GM12874 (cell line): ENCODE measurements at regions not wholly inside any gene's neighbourhood (a gene's known extent, or its start where the extent isn't known, plus 50 kb on each side); places are given as distances from the start of the nearest gene placed in this dataset.

Source experiments
- TF ChIP-seq, protein P1 (sequence below): IDR thresholded peaks from 2 replicates; pipeline ENCODE4 v1.5.1; 2011; ENCODE audit warnings: low read depth, mild to moderate bottlenecking, control low read depth, low read length, moderate library complexity; ENCODE audit not compliant: insufficient read depth

DNA sequence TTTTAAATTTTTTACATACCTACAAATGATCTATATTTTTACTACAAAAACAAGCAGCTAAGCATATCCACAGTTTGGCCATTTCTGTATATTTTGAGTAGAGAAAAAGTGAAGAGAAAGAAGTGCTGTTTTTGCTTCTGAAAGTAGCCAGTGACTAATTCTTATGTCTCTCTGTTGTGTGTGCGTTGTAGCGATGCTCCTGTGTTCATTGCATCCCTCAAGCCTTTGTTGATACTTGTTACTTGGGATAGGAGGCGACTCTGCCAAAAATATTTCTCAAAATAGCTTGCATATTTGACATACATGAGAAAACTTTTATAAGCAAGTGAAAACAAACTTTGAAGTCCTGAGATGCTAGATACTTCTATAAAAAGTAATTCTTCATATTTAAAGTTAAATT, 714.1 kb downstream of the FSCB start:
- TF ChIP-seq, protein P1, sequence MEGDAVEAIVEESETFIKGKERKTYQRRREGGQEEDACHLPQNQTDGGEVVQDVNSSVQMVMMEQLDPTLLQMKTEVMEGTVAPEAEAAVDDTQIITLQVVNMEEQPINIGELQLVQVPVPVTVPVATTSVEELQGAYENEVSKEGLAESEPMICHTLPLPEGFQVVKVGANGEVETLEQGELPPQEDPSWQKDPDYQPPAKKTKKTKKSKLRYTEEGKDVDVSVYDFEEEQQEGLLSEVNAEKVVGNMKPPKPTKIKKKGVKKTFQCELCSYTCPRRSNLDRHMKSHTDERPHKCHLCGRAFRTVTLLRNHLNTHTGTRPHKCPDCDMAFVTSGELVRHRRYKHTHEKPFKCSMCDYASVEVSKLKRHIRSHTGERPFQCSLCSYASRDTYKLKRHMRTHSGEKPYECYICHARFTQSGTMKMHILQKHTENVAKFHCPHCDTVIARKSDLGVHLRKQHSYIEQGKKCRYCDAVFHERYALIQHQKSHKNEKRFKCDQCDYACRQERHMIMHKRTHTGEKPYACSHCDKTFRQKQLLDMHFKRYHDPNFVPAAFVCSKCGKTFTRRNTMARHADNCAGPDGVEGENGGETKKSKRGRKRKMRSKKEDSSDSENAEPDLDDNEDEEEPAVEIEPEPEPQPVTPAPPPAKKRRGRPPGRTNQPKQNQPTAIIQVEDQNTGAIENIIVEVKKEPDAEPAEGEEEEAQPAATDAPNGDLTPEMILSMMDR = no peak

DNA sequence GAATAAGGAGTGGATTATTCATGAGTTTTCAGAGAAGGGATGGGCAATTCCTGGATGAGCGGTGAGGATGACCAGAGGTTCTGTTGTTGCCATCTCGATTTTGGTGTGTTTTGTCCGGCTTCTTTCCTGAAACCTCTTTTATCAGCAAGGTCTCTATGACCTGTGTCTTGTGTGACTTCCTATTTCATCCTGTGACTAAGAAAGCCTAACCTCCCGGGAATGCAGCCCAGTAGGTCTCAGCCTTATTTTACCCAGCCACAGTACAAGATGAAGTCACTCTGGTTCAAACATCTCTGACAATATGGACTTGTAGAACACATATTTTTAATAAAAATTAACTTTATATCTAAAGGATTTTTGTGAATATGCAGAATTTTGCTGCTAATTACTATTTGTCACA, 716.4 kb downstream of the FSCB start:
- TF ChIP-seq, protein P1 = no peak

DNA sequence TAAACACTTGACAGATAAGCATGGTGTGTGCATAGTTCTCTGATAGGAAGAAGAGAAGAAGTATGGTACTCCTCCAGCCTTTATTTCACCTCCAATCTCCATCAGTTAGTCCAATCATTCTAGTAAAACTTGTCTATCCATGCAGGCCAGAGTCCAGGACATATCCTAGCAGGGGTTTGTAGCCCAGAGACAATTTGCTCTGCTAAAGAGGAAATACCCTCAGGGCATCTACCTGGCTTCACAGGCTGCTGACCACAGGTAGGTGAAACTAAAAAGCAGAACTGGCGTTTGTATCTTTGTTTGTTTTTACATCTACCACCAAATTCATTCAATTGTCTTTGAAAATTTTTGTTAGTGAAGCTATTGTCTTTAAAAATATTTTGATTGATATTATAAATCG, 717.6 kb downstream of the FSCB start:
- TF ChIP-seq, protein P1 = no peak

DNA sequence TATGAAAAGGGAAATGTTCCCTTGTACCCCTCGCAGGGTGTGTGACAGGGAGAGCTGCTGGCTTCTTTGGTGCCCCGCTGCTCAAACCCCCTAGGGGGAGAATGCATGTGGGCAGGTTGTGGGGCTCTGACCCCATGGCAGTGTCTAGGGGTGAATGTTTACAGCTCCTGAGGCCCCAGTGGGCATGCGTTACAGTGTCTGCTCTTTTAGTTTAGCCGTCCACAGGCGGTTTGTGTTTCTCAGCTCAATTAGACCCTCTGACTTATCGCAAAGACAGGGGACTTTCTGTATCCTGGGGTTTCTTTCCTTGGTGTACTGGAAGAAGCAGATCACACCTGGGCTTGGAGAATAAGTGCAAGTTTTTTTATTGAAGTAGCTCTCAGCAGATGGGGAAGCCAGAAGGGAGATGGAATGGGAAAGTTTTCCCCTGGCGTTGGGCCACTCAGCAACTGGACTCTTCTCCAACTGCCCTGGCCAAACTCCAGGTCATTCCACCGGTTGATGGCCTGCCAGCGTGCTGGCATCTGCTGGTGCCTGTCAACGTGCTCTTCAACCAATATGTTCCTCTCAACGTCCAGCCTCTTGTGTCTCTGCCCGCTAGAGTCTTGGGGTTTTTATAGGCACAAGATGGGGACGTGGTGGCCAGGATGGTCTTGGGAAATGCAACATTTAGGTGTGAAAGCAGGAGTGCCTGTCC, 720.9 kb downstream of the FSCB start:
- TF ChIP-seq, protein P1 = no peak

DNA sequence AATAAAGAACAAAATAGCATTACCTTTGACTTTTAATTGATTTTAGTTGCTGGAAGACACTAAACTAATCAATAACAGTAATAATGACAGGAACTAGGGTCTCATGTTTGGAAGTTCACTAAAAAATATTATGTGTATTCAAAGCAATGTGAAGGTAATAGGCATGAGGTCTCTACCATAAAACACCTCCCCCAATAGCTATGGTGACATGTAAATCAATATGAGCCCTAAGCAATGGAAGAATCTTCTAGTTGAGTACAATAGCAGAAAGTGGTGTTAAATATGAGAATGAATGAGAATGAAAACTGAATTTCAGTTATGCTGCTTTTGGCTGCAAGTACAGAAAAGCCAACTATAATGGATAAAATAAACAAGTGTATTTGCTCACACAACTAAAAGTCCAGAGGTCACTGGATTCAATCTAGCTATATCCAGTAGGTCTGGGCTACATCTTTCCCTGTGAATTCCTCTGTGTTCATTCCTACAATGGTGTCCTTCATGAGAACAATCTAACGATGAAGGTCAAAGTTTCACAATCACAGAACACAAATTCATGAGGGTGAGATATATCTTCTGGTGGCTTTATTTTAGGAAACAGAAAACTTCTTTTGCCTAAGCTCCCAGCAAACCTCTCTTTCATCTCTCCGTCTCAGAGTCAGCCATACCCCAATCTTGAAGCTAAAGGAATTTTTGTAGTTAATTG, 728.0 kb downstream of the FSCB start:
- TF ChIP-seq, protein P1 = no peak

DNA sequence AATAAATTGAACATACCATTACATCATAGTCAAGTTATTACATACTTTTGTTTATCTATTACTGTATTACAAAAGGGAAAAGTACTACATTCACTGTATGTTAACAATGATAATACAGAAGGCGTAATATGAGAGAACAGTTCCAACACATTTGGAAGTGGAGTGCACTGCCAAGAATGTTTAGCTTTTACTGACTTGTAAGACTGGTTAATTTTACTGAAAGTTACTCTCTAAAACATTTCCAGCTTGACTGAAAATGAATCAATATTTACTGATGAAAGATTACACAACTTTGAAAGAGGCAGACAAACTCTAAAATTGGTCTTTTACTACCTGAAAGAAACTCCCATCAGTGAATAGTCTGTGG, 728.5 kb downstream of the FSCB start:
- TF ChIP-seq, protein P1 = no peak

DNA sequence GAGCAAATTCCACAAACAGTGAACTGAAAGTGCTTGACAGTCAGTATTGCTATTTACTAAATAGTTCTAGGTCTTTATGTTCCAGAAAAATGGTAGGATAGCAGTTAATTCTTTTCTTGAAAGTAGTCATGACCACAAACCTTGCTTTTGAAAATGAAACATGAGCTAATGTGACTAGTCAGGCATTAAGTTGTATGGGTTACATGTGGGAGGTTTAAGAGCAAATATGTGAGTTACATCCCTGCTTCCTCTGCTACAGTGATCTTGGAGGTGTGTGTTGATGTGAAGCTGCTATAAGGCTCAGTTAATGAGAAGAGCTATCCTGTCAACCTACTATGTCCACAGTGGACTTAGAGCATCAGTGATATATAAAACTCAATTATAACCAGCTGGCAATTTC, 741.6 kb downstream of the FSCB start:
- TF ChIP-seq, protein P1 = no peak
